ENCODE measurements at regions not wholly inside any gene's neighbourhood (a gene's known extent, or its start where the extent isn't known, plus 50 kb on each side); places are given as distances from the start of the nearest gene placed in this dataset.

GRCh38 chr6:71179249-71179885 is 109.2 kb upstream of the OGFRL1 start:
- TF ChIP-seq POLR2A (IDR thresholded peaks at IDR 0.05) (no peak), CTCF (IDR thresholded peaks at IDR 0.05) (no peak)
- intact Hi-C loops (cut with DNase I; ENCODE audit: low total_unique reads): no loop called here
- Histone ChIP-seq H3K9me3 (no peaks in the 10 kb centered on the region), H3K4me3 (no peak overlapping the region), H3K27me3 (no peaks in the 10 kb centered on the region), H3K4me1 (no peaks in the 10 kb centered on the region), H3K27ac (no peak overlapping the region), H3K36me3 (ENCODE audit: low read depth, missing control alignments) (no peaks in the 10 kb centered on the region)
- no peak for DNase-seq
- WGBS, 2 donors: 69 to 74% methylated on average over 5 of the region's 5 CpGs

- Histone ChIP-seq H3K9me3 (no peaks in the 10 kb centered on the region), H3K27ac (no peak overlapping the region), H3K4me3 (no peak overlapping the region), H3K4me1 (no peaks in the 10 kb centered on the region), H3K27me3 (no peaks in the 10 kb centered on the region), H3K36me3 (ENCODE audit: low read depth, missing control alignments) (no peaks in the 10 kb centered on the region)
- no peak for TF ChIP-seq CTCF (IDR thresholded peaks at IDR 0.05)
- TF ChIP-seq POLR2A (IDR thresholded peaks at IDR 0.05): no peak
- DNase-seq: no peak
- 81 to 94% methylated on average over 1 of the region's 1 CpG for WGBS, 2 donors
- intact Hi-C loops (cut with DNase I; ENCODE audit: low total_unique reads): no loop called here
Measured at GRCh38 chr6:71181565-71181964, 107.0 kb upstream of the OGFRL1 start.

GRCh38 chr6:71187141-71187540 is 101.5 kb upstream of the OGFRL1 start:
- 81 to 87% methylated on average over 3 of the region's 3 CpGs for WGBS, 2 donors
- Histone ChIP-seq H3K27ac (no peak overlapping the region), H3K4me3 (no peak overlapping the region), H3K4me1 (no peaks in the 10 kb centered on the region), H3K9me3 (no peaks in the 10 kb centered on the region), H3K36me3 (ENCODE audit: low read depth, missing control alignments) (no peaks in the 10 kb centered on the region), H3K27me3 (no peaks in the 10 kb centered on the region)
- intact Hi-C loops (cut with DNase I; ENCODE audit: low total_unique reads): no loop called here
- no peak for TF ChIP-seq CTCF (IDR thresholded peaks at IDR 0.05)
- DNase-seq: no peak

GRCh38 chr6:71190809-71191208 is 97.8 kb upstream of the OGFRL1 start:
- no peaks in the 10 kb centered on the region for H3K9me3 ChIP-seq
- WGBS, 2 donors: 26 to 43% methylated on average over 3 of the region's 3 CpGs
- no peaks in the 10 kb centered on the region for H3K27me3 ChIP-seq
- no peaks in the 10 kb centered on the region for H3K36me3 ChIP-seq (ENCODE audit: low read depth, missing control alignments)
- no peak for DNase-seq
- no peaks in the 10 kb centered on the region for H3K4me1 ChIP-seq
- intact Hi-C loops (cut with DNase I; ENCODE audit: low total_unique reads): no loop called here
- no peak overlapping the region for H3K27ac ChIP-seq
- H3K4me3 ChIP-seq: no peak overlapping the region
- TF ChIP-seq CTCF (IDR thresholded peaks at IDR 0.05) (peak in 1 of 3 experiments; percentile 39), POLR2A (IDR thresholded peaks at IDR 0.05) (no peak)

GRCh38 chr6:71194724-71195123 is 93.9 kb upstream of the OGFRL1 start:
- TF ChIP-seq POLR2A (IDR thresholded peaks at IDR 0.05): no peak
- Histone ChIP-seq H3K4me1 (no peaks in the 10 kb centered on the region), H3K4me3 (no peak overlapping the region), H3K36me3 (ENCODE audit: low read depth, missing control alignments) (no peaks in the 10 kb centered on the region), H3K27ac (no peak overlapping the region), H3K9me3 (no peaks in the 10 kb centered on the region), H3K27me3 (no peaks in the 10 kb centered on the region)
- intact Hi-C loops (cut with DNase I; ENCODE audit: low total_unique reads): no loop called here
- no peak for DNase-seq
- WGBS, 2 donors: 72 to 79% methylated on average over 1 of the region's 1 CpG

Data from testis (tissue), 2 donors.